Liver (tissue), 8 donors: ENCODE measurements at regions not wholly inside any gene's neighbourhood (a gene's known extent, or its start where the extent isn't known, plus 50 kb on each side); places are given as distances from the start of the nearest gene placed in this dataset.
"Not testable (repeated sequence)": the region's sequence is repeated elsewhere in the genome, so short reads cannot be mapped to it uniquely, and the experiment has no call there.

Source experiments
- DNase-seq: peaks from one replicate; pipeline ENCODE4 v3.0.0-alpha.2; 2017; ENCODE audit warnings: low spot score
- H3K27ac ChIP-seq, 2 donors: one replicate each; pipeline ENCODE4 v1.7.0; 2013; ENCODE audit warnings: inconsistent platforms in 2 of 2, low read length in 2 of 2, control low read depth in 1 of 2, low read depth in 1 of 2, mild to moderate bottlenecking in 1 of 2
- H3K27me3 ChIP-seq, 4 donors: one replicate each; pipeline versions ENCODE4 v1.6.1 to v1.7.0; 2013; ENCODE audit warnings: low read length in 3 of 4, inconsistent platforms in 1 of 4, mild to moderate bottlenecking in 1 of 4, moderate library complexity in 1 of 4; ENCODE audit not compliant: control insufficient read depth in 4 of 4, insufficient read depth in 4 of 4
- H3K36me3 ChIP-seq, 4 donors: one replicate each; pipeline versions ENCODE4 v1.6.1 to v1.7.0; 2013; ENCODE audit warnings: low read length in 3 of 4, mild to moderate bottlenecking in 3 of 4, low read depth in 1 of 4, moderate library complexity in 1 of 4; ENCODE audit not compliant: control insufficient read depth in 4 of 4, insufficient read depth in 3 of 4
- H3K4me1 ChIP-seq, 4 donors: one replicate each; pipeline versions ENCODE4 v1.6.1 to v1.7.0; 2013; ENCODE audit warnings: low read length in 3 of 4, mild to moderate bottlenecking in 3 of 4, moderate library complexity in 1 of 4; ENCODE audit not compliant: control insufficient read depth in 4 of 4, insufficient read depth in 4 of 4
- H3K4me3 ChIP-seq, 3 donors: one replicate each; pipeline versions ENCODE4 v1.6.1 to v1.7.0; 2013; ENCODE audit warnings: low read length in 3 of 3, control low read depth in 1 of 3, low read depth in 1 of 3, mild to moderate bottlenecking in 1 of 3
- H3K9ac ChIP-seq, 2 donors: one replicate each; pipeline ENCODE4 v1.7.0; 2013; ENCODE audit warnings: low read length in 2 of 2, mild to moderate bottlenecking in 2 of 2, moderate library complexity in 2 of 2, control low read depth in 1 of 2, low read depth in 1 of 2
- H3K9me3 ChIP-seq, 4 donors: one replicate each; pipeline versions ENCODE4 v1.6.1 to v1.7.0; 2013; ENCODE audit warnings: low read length in 3 of 4; ENCODE audit not compliant: control insufficient read depth in 4 of 4
- ATF3 ChIP-seq: IDR thresholded peaks from 2 replicates; pipeline ENCODE4 v1.6.1; 2016; ENCODE audit warnings: antibody characterized with exemption
- CTCF ChIP-seq: fragments of 150-350 bp; IDR thresholded peaks from 2 replicates; pipeline ENCODE4 v1.5.1; 2017; ENCODE audit warnings: improper control_type of control experiment, low read depth, low read length; ENCODE audit not compliant: missing input control
- EGR1 ChIP-seq, 2 donors: IDR thresholded peaks; 2 replicates each; pipeline ENCODE4 v1.6.1; 2016 to 2018; ENCODE audit warnings: antibody characterized with exemption in 2 of 2, low read depth in 2 of 2
- FOXA2 ChIP-seq: IDR thresholded peaks from 2 replicates; pipeline ENCODE4 v1.6.1; 2016; ENCODE audit warnings: antibody characterized with exemption
- HNF4A ChIP-seq, 2 donors: conservative IDR thresholded peaks; 2 replicates each; pipeline ENCODE4 v1.6.1; 2016; ENCODE audit warnings: antibody characterized with exemption in 2 of 2, mild to moderate bottlenecking in 2 of 2
- HNF4G ChIP-seq: IDR thresholded peaks from 2 replicates; pipeline ENCODE4 v1.6.1; 2016; ENCODE audit warnings: antibody characterized with exemption
- JUND ChIP-seq, 2 donors: IDR thresholded peaks; 2 replicates each; pipeline ENCODE4 v1.6.1; 2016; ENCODE audit warnings: antibody characterized with exemption in 2 of 2
- MAX ChIP-seq: IDR thresholded peaks from 2 replicates; pipeline ENCODE4 v1.6.1; 2016; ENCODE audit warnings: antibody characterized with exemption
- NR2F2 ChIP-seq: IDR thresholded peaks from 2 replicates; pipeline ENCODE4 v1.6.1; 2016; ENCODE audit warnings: antibody characterized with exemption
- RAD21 ChIP-seq, 2 donors: IDR thresholded peaks; 2 replicates each; pipeline ENCODE4 v1.6.1; 2016; ENCODE audit warnings: antibody characterized with exemption in 2 of 2, mild to moderate bottlenecking in 2 of 2
- REST ChIP-seq: IDR thresholded peaks from 2 replicates; pipeline ENCODE4 v1.6.1; 2016; ENCODE audit warnings: antibody characterized with exemption, mild to moderate bottlenecking
- RXRA ChIP-seq, 2 donors: IDR thresholded peaks; 2 replicates each; pipeline ENCODE4 v1.6.1; 2017 to 2018; ENCODE audit warnings: antibody characterized with exemption in 2 of 2, mild to moderate bottlenecking in 1 of 2
- SP1 ChIP-seq: IDR thresholded peaks from 2 replicates; pipeline ENCODE4 v1.6.1; 2018; ENCODE audit warnings: antibody characterized with exemption, mild to moderate bottlenecking
- TAF1 ChIP-seq: conservative IDR thresholded peaks from 2 replicates; pipeline ENCODE4 v1.6.1; 2016; ENCODE audit warnings: antibody characterized with exemption, mild to moderate bottlenecking
- YY1 ChIP-seq: IDR thresholded peaks from 2 replicates; pipeline ENCODE4 v1.6.1; 2016; ENCODE audit warnings: antibody characterized with exemption, mild to moderate bottlenecking
- ZBTB33 ChIP-seq: IDR thresholded peaks from 2 replicates; pipeline ENCODE4 v1.6.1; 2016; ENCODE audit warnings: antibody characterized with exemption
- whole genome bisulfite sequencing: extraction: QIAGEN DNeasy Blood & Tissue Kit; methylation state at CpG from one replicate; pipeline ENCODE4 v1.1.7; 2013; 5-methylcytosine and 5-hydroxymethylcytosine counted together
- donor health status: healthy.
- donor health status: healthy.
- donor health status: healthy.
- donor health status: healthy.
- donor health status: healthy.

- Histone ChIP-seq H3K9me3 (no peaks in the 10 kb centered on the region), H3K36me3 (no peaks in the 10 kb centered on the region), H3K9ac (no peak overlapping the region), H3K27me3 (no peaks in the 10 kb centered on the region), H3K4me1 (peaks cover 0 to 4% (median 0%) of the 10 kb centered on the region in 4 donors), H3K4me3 (no peak overlapping the region), H3K27ac (no peak overlapping the region)
- no peak for DNase-seq
- WGBS = 94% methylated on average over 10 of the region's 10 CpGs
- TF ChIP-seq HNF4G (no peak), MAX (no peak), ATF3 (no peak), RXRA (IDR thresholded peaks at IDR 0.05) (no peak), FOXA2 (no peak), REST (no peak), CTCF (no peak), RAD21 (IDR thresholded peaks at IDR 0.05) (no peak), TAF1 (no peak), SP1 (no peak), HNF4A (conservative IDR thresholded peaks at IDR 0.05) (no peak), EGR1 (IDR thresholded peaks at IDR 0.05; ENCODE audit: low read depth in 2 of 2) (no peak), YY1 (no peak), JUND (IDR thresholded peaks at IDR 0.05) (no peak)
Measured at GRCh38 chr6:11404081-11404480, 133.5 kb upstream of the TMEM170B start.

- peaks cover under 1 to 9% (median 4%) of the 10 kb centered on the region in 4 donors for H3K4me1 ChIP-seq
- no peaks in the 10 kb centered on the region for H3K36me3 ChIP-seq
- TF ChIP-seq EGR1 (IDR thresholded peaks at IDR 0.05; ENCODE audit: low read depth in 2 of 2) = no peak
- no peak for TF ChIP-seq ZBTB33
- TF ChIP-seq CTCF = no peak
- no peak for TF ChIP-seq TAF1
- no peak for TF ChIP-seq FOXA2
- no peak for TF ChIP-seq JUND (IDR thresholded peaks at IDR 0.05)
- TF ChIP-seq HNF4G = no peak
- TF ChIP-seq SP1 = no peak
- TF ChIP-seq RAD21 (IDR thresholded peaks at IDR 0.05) = no peak
- TF ChIP-seq HNF4A (conservative IDR thresholded peaks at IDR 0.05) = no peak
- TF ChIP-seq ATF3 = no peak
- no peak for TF ChIP-seq NR2F2
- no peak overlapping the region for H3K4me3 ChIP-seq
- DNase-seq = no peak
- 94% methylated on average over 11 of the region's 11 CpGs for WGBS
- no peak overlapping the region for H3K9ac ChIP-seq
- H3K9me3 ChIP-seq = no peaks in the 10 kb centered on the region
- H3K27me3 ChIP-seq = no peaks in the 10 kb centered on the region
- H3K27ac ChIP-seq = no peak overlapping the region
Measured at GRCh38 chr6:11403035-11403601, 134.4 kb upstream of the TMEM170B start.

GRCh38 chr6:11402581-11402980, 135.0 kb upstream of the TMEM170B start:
- 95% methylated on average over 36 of the region's 36 CpGs for WGBS
- H3K4me3 ChIP-seq, H3K9me3 ChIP-seq, H3K36me3 ChIP-seq, H3K9ac ChIP-seq, H3K27ac ChIP-seq, H3K27me3 ChIP-seq, DNase-seq: not testable (repeated sequence)
- peaks cover 4 to 11% (median 6%) of the 10 kb centered on the region in 4 donors for H3K4me1 ChIP-seq
